MCF 10A (cell line): ENCODE measurements at regions not wholly inside any gene's neighbourhood (a gene's known extent, or its start where the extent isn't known, plus 50 kb on each side); places are given as distances from the start of the nearest gene placed in this dataset.

Source experiments
- BruUV-seq: library from RNA; stranded (reverse); fragments of 400-500 nt; replicated peaks from 2 replicates; lab custom pipeline; 2021; lab: Mats Ljungman, UMichigan
- CTCF ChIA-PET: fragments of 300-600 bp; sonication (Branson Sonifier 250); formaldehyde crosslinking; extraction: SDS; loops from one replicate; lab custom pipeline; 2021; ENCODE audit warnings: antibody characterized with exemption, inconsistent platforms; lab: Yijun Ruan, JAX
- POLR2A ChIA-PET: fragments of 300-600, 350-650 bp; sonication (Branson Sonifier 250); formaldehyde crosslinking; extraction: SDS; loops from one replicate; lab custom pipeline; 2020; ENCODE audit warnings: antibody characterized with exemption, inconsistent platforms; lab: Yijun Ruan, JAX
- DNase-seq: peaks from one replicate; pipeline ENCODE4 v3.0.0-alpha.2; 2018; ENCODE audit not compliant: unreplicated experiment
- H3K27ac Mint-ChIP-seq: one replicate; pipeline ENCODE4 v1.8.0; 2022; ENCODE audit warnings: mild to moderate bottlenecking, low read depth, mixed read lengths; ENCODE audit not compliant: unreplicated experiment
- H3K27me3 Mint-ChIP-seq: one replicate; pipeline ENCODE4 v1.8.0; 2022; ENCODE audit warnings: mixed read lengths; ENCODE audit not compliant: insufficient read depth, unreplicated experiment
- H3K36me3 Mint-ChIP-seq: one replicate; pipeline ENCODE4 v1.8.0; 2022; ENCODE audit warnings: mild to moderate bottlenecking, moderate library complexity, mixed read lengths; ENCODE audit not compliant: insufficient read depth, unreplicated experiment
- H3K4me1 Mint-ChIP-seq: one replicate; pipeline ENCODE4 v1.8.0; 2022; ENCODE audit warnings: mixed read lengths; ENCODE audit not compliant: insufficient read depth, unreplicated experiment
- H3K4me3 Mint-ChIP-seq: one replicate; pipeline ENCODE4 v1.8.0; 2022; ENCODE audit warnings: mild to moderate bottlenecking, moderate library complexity, mixed read lengths; ENCODE audit not compliant: unreplicated experiment
- H3K9me3 Mint-ChIP-seq: one replicate; pipeline ENCODE4 v1.8.0; 2022; ENCODE audit warnings: mixed read lengths; ENCODE audit not compliant: unreplicated experiment
- intact Hi-C: fragments of 100-400 bp; cut with micrococcal nuclease; formaldehyde crosslinking; loops from 2 replicates; pipeline ENCODE4 v1.14.1; 2022
- TF ChIP-seq, protein P1 (sequence below): fragments of 200-600 bp; IDR thresholded peaks from one replicate; pipeline ENCODE4 v1.8.0; 2022; ENCODE audit warnings: antibody characterized with exemption, mild to moderate bottlenecking; ENCODE audit not compliant: unreplicated experiment

DNA sequence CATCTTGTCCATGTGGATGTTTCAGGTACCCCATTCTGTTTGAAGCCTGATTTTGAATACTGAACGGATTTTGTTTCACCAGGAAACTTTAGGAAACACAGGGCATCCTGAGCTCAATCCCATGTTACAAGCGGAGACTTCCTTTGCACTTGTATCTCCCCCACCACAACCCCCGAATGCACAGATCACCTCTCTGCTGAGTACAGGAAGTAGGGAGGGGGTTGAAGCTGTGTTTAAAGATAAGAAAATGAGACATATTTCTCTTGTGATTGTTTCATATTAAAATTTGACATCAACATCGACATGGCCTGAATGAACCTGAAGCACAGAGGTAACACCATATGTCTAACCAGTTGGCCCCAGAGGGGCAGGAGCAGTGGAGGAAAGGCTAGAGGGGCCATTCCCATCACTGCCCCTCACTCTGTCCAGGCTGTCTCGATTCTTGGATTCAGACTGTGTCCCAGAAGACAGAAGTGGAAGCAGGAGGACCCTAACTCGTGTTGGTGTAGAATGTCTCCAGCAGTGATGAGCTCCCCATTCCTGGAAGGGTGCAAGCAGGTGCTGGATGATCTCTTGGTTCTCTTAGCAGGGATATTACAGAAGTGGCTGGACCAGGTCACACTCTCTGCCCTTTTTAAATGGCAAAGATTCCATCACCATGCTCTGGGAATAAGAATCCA lies 59.6 kb upstream of the IQSEC1 start:
- Mint-ChIP-seq H3K4me1 (no peaks in the 10 kb centered on the region), H3K4me3 (no peak overlapping the region), H3K27ac (no peak overlapping the region), H3K36me3 (no peaks in the 10 kb centered on the region), H3K9me3 (no peaks in the 10 kb centered on the region), H3K27me3 (peaks cover 72% of the 10 kb centered on the region)
- ChIA-PET CTCF (no interaction called here), POLR2A (interaction anchor here (1.1 kb wide), 1 partner anchor 13 kb away, joined by 3 read pairs; no protein-coding TSS in a partner anchor)
- TF ChIP-seq, protein P1, sequence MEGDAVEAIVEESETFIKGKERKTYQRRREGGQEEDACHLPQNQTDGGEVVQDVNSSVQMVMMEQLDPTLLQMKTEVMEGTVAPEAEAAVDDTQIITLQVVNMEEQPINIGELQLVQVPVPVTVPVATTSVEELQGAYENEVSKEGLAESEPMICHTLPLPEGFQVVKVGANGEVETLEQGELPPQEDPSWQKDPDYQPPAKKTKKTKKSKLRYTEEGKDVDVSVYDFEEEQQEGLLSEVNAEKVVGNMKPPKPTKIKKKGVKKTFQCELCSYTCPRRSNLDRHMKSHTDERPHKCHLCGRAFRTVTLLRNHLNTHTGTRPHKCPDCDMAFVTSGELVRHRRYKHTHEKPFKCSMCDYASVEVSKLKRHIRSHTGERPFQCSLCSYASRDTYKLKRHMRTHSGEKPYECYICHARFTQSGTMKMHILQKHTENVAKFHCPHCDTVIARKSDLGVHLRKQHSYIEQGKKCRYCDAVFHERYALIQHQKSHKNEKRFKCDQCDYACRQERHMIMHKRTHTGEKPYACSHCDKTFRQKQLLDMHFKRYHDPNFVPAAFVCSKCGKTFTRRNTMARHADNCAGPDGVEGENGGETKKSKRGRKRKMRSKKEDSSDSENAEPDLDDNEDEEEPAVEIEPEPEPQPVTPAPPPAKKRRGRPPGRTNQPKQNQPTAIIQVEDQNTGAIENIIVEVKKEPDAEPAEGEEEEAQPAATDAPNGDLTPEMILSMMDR, result no peak
- no TSS peak for BruUV-seq
- DNase-seq, result no peak
- intact Hi-C loops, result no loop called here

DNA sequence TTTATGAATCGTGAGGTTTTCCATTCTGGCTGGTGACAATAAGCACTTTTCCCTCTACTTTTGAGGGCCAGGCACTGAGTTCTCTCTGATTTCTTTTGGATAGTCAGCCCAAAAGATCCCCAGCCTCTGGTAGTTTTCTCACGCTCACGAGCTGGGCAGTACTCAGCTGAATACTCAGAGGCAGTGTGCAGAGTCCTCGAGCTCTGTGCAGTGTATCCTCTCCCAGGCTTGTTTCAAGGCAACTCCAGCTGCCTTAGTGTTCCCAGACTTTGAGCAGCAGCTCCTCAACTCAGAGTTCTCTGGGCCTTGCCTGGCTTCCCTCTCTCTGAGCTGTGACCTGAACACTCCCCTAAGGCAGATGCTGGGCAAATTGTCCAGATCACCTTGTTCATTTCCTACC lies 59.1 kb upstream of the IQSEC1 start:
- intact Hi-C loops, result no loop called here
- H3K27me3 Mint-ChIP-seq, result peaks cover 72% of the 10 kb centered on the region
- CTCF ChIA-PET, result interaction anchor here (0.6 kb wide), 1 partner anchor 112 kb away, joined by 3 read pairs; no protein-coding TSS in a partner anchor
- no peaks in the 10 kb centered on the region for H3K36me3 Mint-ChIP-seq
- H3K9me3 Mint-ChIP-seq, result no peaks in the 10 kb centered on the region
- no peak for DNase-seq
- POLR2A ChIA-PET, result interaction anchor here (1.1 kb wide), 1 partner anchor 14 kb away, joined by 3 read pairs; no protein-coding TSS in a partner anchor
- H3K4me3 Mint-ChIP-seq, result no peak overlapping the region
- H3K4me1 Mint-ChIP-seq, result no peaks in the 10 kb centered on the region
- TF ChIP-seq, protein P1, result no peak
- BruUV-seq, result no TSS peak
- H3K27ac Mint-ChIP-seq, result no peak overlapping the region

DNA sequence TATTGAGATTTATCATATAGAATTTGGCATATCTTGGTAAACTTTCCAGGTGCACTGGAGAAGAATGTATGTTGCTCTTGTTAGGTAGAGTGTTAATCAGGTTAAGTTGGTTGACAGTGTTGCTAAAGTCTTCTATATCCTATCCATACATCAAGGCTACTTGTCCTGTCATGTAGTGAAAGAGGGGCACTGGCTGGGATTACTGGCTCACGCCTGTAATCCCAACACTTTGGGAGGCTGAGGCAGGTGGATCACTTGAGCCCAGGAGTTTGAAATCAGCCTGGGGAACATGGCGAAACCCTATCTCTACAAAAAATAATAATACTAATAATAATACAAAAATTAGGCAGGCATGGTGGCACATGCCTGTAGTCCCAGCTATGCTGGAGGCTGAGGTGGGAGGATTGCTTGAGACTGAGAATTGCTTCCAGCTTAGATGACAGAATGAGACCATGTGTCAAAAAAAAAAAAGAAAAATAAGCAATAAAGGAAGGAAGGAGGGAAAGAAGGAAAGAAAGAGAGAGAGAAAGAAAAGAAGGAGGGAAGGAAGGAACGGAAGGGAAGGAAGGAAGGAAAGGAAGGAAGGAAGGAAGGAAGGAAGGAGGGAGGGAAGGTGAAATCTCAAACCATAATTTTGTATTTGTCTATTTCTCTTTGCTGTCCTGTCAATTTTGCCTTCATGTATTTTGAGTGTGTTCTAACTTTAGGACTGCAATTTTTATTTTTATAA lies 57.4 kb upstream of the IQSEC1 start:
- BruUV-seq, result no TSS peak
- Mint-ChIP-seq H3K4me3 (no peak overlapping the region), H3K27me3 (peaks cover 60% of the 10 kb centered on the region), H3K4me1 (no peaks in the 10 kb centered on the region), H3K9me3 (no peaks in the 10 kb centered on the region), H3K36me3 (no peaks in the 10 kb centered on the region), H3K27ac (no peak overlapping the region)
- no peak for DNase-seq
- ChIA-PET POLR2A (no interaction called here), CTCF (no interaction called here)
- TF ChIP-seq, protein P1, result no peak
- intact Hi-C loops, result no loop called here

DNA sequence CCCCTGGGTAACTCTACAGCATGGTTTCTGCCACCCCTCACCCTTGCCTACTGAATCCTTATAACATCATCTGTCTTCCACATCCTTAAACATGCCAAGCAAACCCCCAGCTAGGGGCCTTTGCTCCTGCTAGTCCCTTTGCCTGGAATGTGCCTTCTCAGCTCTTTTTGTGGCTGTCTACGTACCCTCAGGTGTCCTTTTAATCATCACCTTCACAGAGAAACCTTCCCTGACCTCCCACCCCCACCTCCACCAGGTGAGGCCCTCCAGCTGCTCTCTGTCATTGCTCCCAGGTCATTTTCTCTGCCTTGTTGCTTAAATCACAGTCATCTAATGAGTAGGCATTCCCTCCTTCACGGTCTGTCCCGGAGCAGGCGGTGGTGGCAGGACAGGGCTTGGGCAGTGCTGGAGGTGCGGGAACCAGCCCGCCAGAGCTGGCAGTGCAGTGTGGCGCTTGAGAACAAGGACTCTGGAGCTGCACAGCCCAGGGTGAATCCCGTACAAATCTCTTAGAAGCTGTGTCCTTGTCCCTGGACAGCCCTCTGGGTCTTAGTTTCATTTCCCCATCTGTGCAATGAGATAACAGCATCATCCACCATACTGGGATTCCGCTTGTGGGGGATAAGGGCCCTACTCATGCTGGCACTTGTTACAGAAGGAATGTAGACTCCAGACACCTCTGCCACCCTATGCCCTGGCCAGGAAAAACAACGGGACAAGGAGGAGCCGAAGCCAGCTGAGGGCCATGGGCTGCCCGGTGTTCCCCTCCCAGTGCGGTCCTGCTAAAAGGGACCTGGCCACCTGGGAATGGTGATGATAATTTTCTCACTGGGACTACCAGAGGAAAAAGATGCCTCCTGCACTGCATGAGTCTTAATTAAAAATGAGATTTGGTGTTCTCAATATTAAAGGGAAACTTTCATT lies 52.1 kb upstream of the IQSEC1 start:
- TF ChIP-seq, protein P1, result no peak
- CTCF ChIA-PET, result no interaction called here
- DNase-seq, result no peak
- POLR2A ChIA-PET, result no interaction called here
- no peaks in the 10 kb centered on the region for H3K4me1 Mint-ChIP-seq
- no peaks in the 10 kb centered on the region for H3K36me3 Mint-ChIP-seq
- no peaks in the 10 kb centered on the region for H3K9me3 Mint-ChIP-seq
- no peak overlapping the region for H3K4me3 Mint-ChIP-seq
- no TSS peak for BruUV-seq
- intact Hi-C loops, result no loop called here
- peaks cover 54% of the 10 kb centered on the region for H3K27me3 Mint-ChIP-seq
- H3K27ac Mint-ChIP-seq, result no peak overlapping the region
